ENCODE measurements at regions not wholly inside any gene's neighbourhood (a gene's known extent, or its start where the extent isn't known, plus 50 kb on each side); places are given as distances from the start of the nearest gene placed in this dataset.

- no peaks in the 10 kb centered on the region for H3K4me1 ChIP-seq (ENCODE audit: control insufficient read depth, insufficient read depth, low read length)
- 100% methylated on average over 1 of the region's 1 CpG for WGBS (ENCODE audit: insufficient coverage)
- DNase-seq (ENCODE audit: low read depth in 4 of 6, low spot score in 6 of 6) = no peak
Measured at GRCh38 chr15:37628507-37628906, 305.9 kb upstream of the TMCO5A start.

GRCh38 chr15:37636736-37637135, 297.7 kb upstream of the TMCO5A start:
- H3K27ac ChIP-seq (ENCODE audit: low read depth, low read length) = no peak overlapping the region
- no peaks in the 10 kb centered on the region for H3K4me1 ChIP-seq (ENCODE audit: control insufficient read depth, insufficient read depth, low read length)
- no peaks in the 10 kb centered on the region for H3K36me3 ChIP-seq (ENCODE audit: control insufficient read depth, insufficient read depth, low read length)
- no peak for DNase-seq (ENCODE audit: low read depth in 4 of 6, low spot score in 6 of 6)
- H3K9me3 ChIP-seq (ENCODE audit: control insufficient read depth, insufficient read depth, low read length) = no peaks in the 10 kb centered on the region
- no peaks in the 10 kb centered on the region for H3K27me3 ChIP-seq (ENCODE audit: control insufficient read depth, insufficient read depth, low read length)
- no peak overlapping the region for H3K4me3 ChIP-seq (ENCODE audit: low read depth, low read length)
- WGBS (ENCODE audit: insufficient coverage) = no CpG with 5 or more reads among the region's 1 CpG

More at GRCh38 chr15:37628507-37628906, 305.9 kb upstream of the TMCO5A start:
- Histone ChIP-seq H3K9me3 (ENCODE audit: control insufficient read depth, insufficient read depth, low read length) (no peaks in the 10 kb centered on the region), H3K4me3 (ENCODE audit: low read depth, low read length) (no peak overlapping the region), H3K36me3 (ENCODE audit: control insufficient read depth, insufficient read depth, low read length) (no peaks in the 10 kb centered on the region), H3K27ac (ENCODE audit: low read depth, low read length) (no peak overlapping the region), H3K27me3 (ENCODE audit: control insufficient read depth, insufficient read depth, low read length) (no peaks in the 10 kb centered on the region)

- no peaks in the 10 kb centered on the region for H3K9me3 ChIP-seq (ENCODE audit: control insufficient read depth, insufficient read depth, low read length)
- no peak overlapping the region for H3K27ac ChIP-seq (ENCODE audit: low read depth, low read length)
- no peaks in the 10 kb centered on the region for H3K36me3 ChIP-seq (ENCODE audit: control insufficient read depth, insufficient read depth, low read length)
- no peak overlapping the region for H3K4me3 ChIP-seq (ENCODE audit: low read depth, low read length)
- H3K4me1 ChIP-seq (ENCODE audit: control insufficient read depth, insufficient read depth, low read length) = no peaks in the 10 kb centered on the region
- no peak for DNase-seq (ENCODE audit: low read depth in 4 of 6, low spot score in 6 of 6)
- H3K27me3 ChIP-seq (ENCODE audit: control insufficient read depth, insufficient read depth, low read length) = no peaks in the 10 kb centered on the region
Measured at GRCh38 chr15:37638116-37638515, 296.3 kb upstream of the TMCO5A start.

- no peaks in the 10 kb centered on the region for H3K36me3 ChIP-seq (ENCODE audit: control insufficient read depth, insufficient read depth, low read length)
- H3K4me3 ChIP-seq (ENCODE audit: low read depth, low read length) = no peak overlapping the region
- H3K27me3 ChIP-seq (ENCODE audit: control insufficient read depth, insufficient read depth, low read length) = no peaks in the 10 kb centered on the region
Measured at GRCh38 chr15:37638691-37639090, 295.7 kb upstream of the TMCO5A start.

GRCh38 chr15:37652646-37653417, 281.6 kb upstream of the TMCO5A start:
- Histone ChIP-seq H3K9me3 (ENCODE audit: control insufficient read depth, insufficient read depth, low read length) (peaks cover 2% of the 10 kb centered on the region), H3K27ac (ENCODE audit: low read depth, low read length) (no peak overlapping the region), H3K4me1 (ENCODE audit: control insufficient read depth, insufficient read depth, low read length) (no peaks in the 10 kb centered on the region), H3K36me3 (ENCODE audit: control insufficient read depth, insufficient read depth, low read length) (no peaks in the 10 kb centered on the region), H3K27me3 (ENCODE audit: control insufficient read depth, insufficient read depth, low read length) (no peaks in the 10 kb centered on the region), H3K4me3 (ENCODE audit: low read depth, low read length) (no peak overlapping the region)
- no peak for DNase-seq (ENCODE audit: low read depth in 4 of 6, low spot score in 6 of 6)
- WGBS (ENCODE audit: insufficient coverage) = 96% methylated on average over 2 of the region's 2 CpGs

More at GRCh38 chr15:37638691-37639090, 295.7 kb upstream of the TMCO5A start:
- H3K27ac ChIP-seq (ENCODE audit: low read depth, low read length) = no peak overlapping the region
- H3K9me3 ChIP-seq (ENCODE audit: control insufficient read depth, insufficient read depth, low read length) = no peaks in the 10 kb centered on the region
- DNase-seq (ENCODE audit: low read depth in 4 of 6, low spot score in 6 of 6) = no peak
- no peaks in the 10 kb centered on the region for H3K4me1 ChIP-seq (ENCODE audit: control insufficient read depth, insufficient read depth, low read length)

GRCh38 chr15:37678124-37678523, 256.3 kb upstream of the TMCO5A start:
- WGBS (ENCODE audit: insufficient coverage) = 80% methylated on average over 1 of the region's 3 CpGs
- Histone ChIP-seq H3K4me3 (ENCODE audit: low read depth, low read length) (no peak overlapping the region), H3K27ac (ENCODE audit: low read depth, low read length) (no peak overlapping the region)

GRCh38 chr15:37679627-37680026, 254.8 kb upstream of the TMCO5A start:
- H3K4me1 ChIP-seq (ENCODE audit: control insufficient read depth, insufficient read depth, low read length) = no peaks in the 10 kb centered on the region
- DNase-seq (ENCODE audit: low read depth in 4 of 6, low spot score in 6 of 6) = no peak
- no peak overlapping the region for H3K27ac ChIP-seq (ENCODE audit: low read depth, low read length)
- no peaks in the 10 kb centered on the region for H3K9me3 ChIP-seq (ENCODE audit: control insufficient read depth, insufficient read depth, low read length)
- no CpG with 5 or more reads among the region's 3 CpGs for WGBS (ENCODE audit: insufficient coverage)
- H3K27me3 ChIP-seq (ENCODE audit: control insufficient read depth, insufficient read depth, low read length) = no peaks in the 10 kb centered on the region
- no peak overlapping the region for H3K4me3 ChIP-seq (ENCODE audit: low read depth, low read length)
- no peaks in the 10 kb centered on the region for H3K36me3 ChIP-seq (ENCODE audit: control insufficient read depth, insufficient read depth, low read length)

More at GRCh38 chr15:37678124-37678523, 256.3 kb upstream of the TMCO5A start:
- Histone ChIP-seq H3K9me3 (ENCODE audit: control insufficient read depth, insufficient read depth, low read length) (no peaks in the 10 kb centered on the region), H3K4me1 (ENCODE audit: control insufficient read depth, insufficient read depth, low read length) (no peaks in the 10 kb centered on the region), H3K36me3 (ENCODE audit: control insufficient read depth, insufficient read depth, low read length) (no peaks in the 10 kb centered on the region), H3K27me3 (ENCODE audit: control insufficient read depth, insufficient read depth, low read length) (no peaks in the 10 kb centered on the region)
- DNase-seq (ENCODE audit: low read depth in 4 of 6, low spot score in 6 of 6) = no peak

GRCh38 chr15:37682304-37682703, 252.1 kb upstream of the TMCO5A start:
- no peaks in the 10 kb centered on the region for H3K9me3 ChIP-seq (ENCODE audit: control insufficient read depth, insufficient read depth, low read length)
- no peak overlapping the region for H3K27ac ChIP-seq (ENCODE audit: low read depth, low read length)
- no peaks in the 10 kb centered on the region for H3K27me3 ChIP-seq (ENCODE audit: control insufficient read depth, insufficient read depth, low read length)
- no peak overlapping the region for H3K4me3 ChIP-seq (ENCODE audit: low read depth, low read length)
- H3K4me1 ChIP-seq (ENCODE audit: control insufficient read depth, insufficient read depth, low read length) = no peaks in the 10 kb centered on the region
- no peaks in the 10 kb centered on the region for H3K36me3 ChIP-seq (ENCODE audit: control insufficient read depth, insufficient read depth, low read length)
- no peak for DNase-seq (ENCODE audit: low read depth in 4 of 6, low spot score in 6 of 6)
- no CpG with 5 or more reads among the region's 4 CpGs for WGBS (ENCODE audit: insufficient coverage)

- H3K9me3 ChIP-seq (ENCODE audit: control insufficient read depth, insufficient read depth, low read length) = no peaks in the 10 kb centered on the region
- no peaks in the 10 kb centered on the region for H3K36me3 ChIP-seq (ENCODE audit: control insufficient read depth, insufficient read depth, low read length)
- 92% methylated on average over 3 of the region's 4 CpGs for WGBS (ENCODE audit: insufficient coverage)
- no peaks in the 10 kb centered on the region for H3K4me1 ChIP-seq (ENCODE audit: control insufficient read depth, insufficient read depth, low read length)
- no peak overlapping the region for H3K4me3 ChIP-seq (ENCODE audit: low read depth, low read length)
- no peaks in the 10 kb centered on the region for H3K27me3 ChIP-seq (ENCODE audit: control insufficient read depth, insufficient read depth, low read length)
- no peak for DNase-seq (ENCODE audit: low read depth in 4 of 6, low spot score in 6 of 6)
- H3K27ac ChIP-seq (ENCODE audit: low read depth, low read length) = no peak overlapping the region
Measured at GRCh38 chr15:37691911-37692310, 242.5 kb upstream of the TMCO5A start.

- no CpG with 5 or more reads among the region's 3 CpGs for WGBS (ENCODE audit: insufficient coverage)
- no peak for DNase-seq (ENCODE audit: low read depth in 4 of 6, low spot score in 6 of 6)
- Histone ChIP-seq H3K27me3 (ENCODE audit: control insufficient read depth, insufficient read depth, low read length) (no peaks in the 10 kb centered on the region), H3K27ac (ENCODE audit: low read depth, low read length) (no peak overlapping the region), H3K36me3 (ENCODE audit: control insufficient read depth, insufficient read depth, low read length) (no peaks in the 10 kb centered on the region), H3K4me1 (ENCODE audit: control insufficient read depth, insufficient read depth, low read length) (no peaks in the 10 kb centered on the region), H3K4me3 (ENCODE audit: low read depth, low read length) (no peak overlapping the region), H3K9me3 (ENCODE audit: control insufficient read depth, insufficient read depth, low read length) (no peaks in the 10 kb centered on the region)
Measured at GRCh38 chr15:37693926-37694325, 240.5 kb upstream of the TMCO5A start.
